ENCODE measurements at regions not wholly inside any gene's neighbourhood (a gene's known extent, or its start where the extent isn't known, plus 50 kb on each side); places are given as distances from the start of the nearest gene placed in this dataset.

- peaks cover 0 to 6% (median 2%) of the 10 kb centered on the region in 3 donors for H3K27me3 ChIP-seq (ENCODE audit: control insufficient read depth in 3 of 3, insufficient read depth in 3 of 3, low read length in 2 of 3)
- no peak overlapping the region for H3K9ac ChIP-seq (ENCODE audit: insufficient read depth in 1 of 2, low read length in 2 of 2)
- no peaks in the 10 kb centered on the region for H3K36me3 ChIP-seq (ENCODE audit: control insufficient read depth in 4 of 4, insufficient read depth in 4 of 4, low read length in 4 of 4)
- DNase-seq (peak; percentile 34 to 83 (median 68)), ATAC-seq (ENCODE audit: insufficient read depth, low FRiP score) (peak; percentile 20)
- TF ChIP-seq CTCF (IDR thresholded peaks at IDR 0.05; ENCODE audit: control extremely low read depth, extremely low read depth), result no peak
- 13 to 33% methylated on average over 10 of the region's 10 CpGs for WGBS, 2 donors
- no peak overlapping the region for H3K4me3 ChIP-seq
- H3K9me3 ChIP-seq (ENCODE audit: control insufficient read depth in 4 of 4, insufficient read depth in 3 of 4, low read length in 3 of 4), result peaks cover 0 to 8% (median 2%) of the 10 kb centered on the region in 4 donors
- peaks cover 0 to 3% (median 0%) of the 10 kb centered on the region in 5 donors for H3K4me1 ChIP-seq (ENCODE audit: control insufficient read depth in 5 of 5, insufficient read depth in 5 of 5, low read length in 5 of 5)
- no peak overlapping the region for H3K27ac ChIP-seq (ENCODE audit: low read depth in 1 of 2, low read length in 1 of 2)
These were observed 87.5 kb upstream of the SDK2 start for GRCh38 chr17:73731733-73732132.

- Histone ChIP-seq H3K27ac (ENCODE audit: low read depth in 1 of 2, low read length in 1 of 2) (no peak overlapping the region), H3K4me1 (ENCODE audit: control insufficient read depth in 5 of 5, insufficient read depth in 5 of 5, low read length in 5 of 5) (peaks cover 0 to 3% (median 0%) of the 10 kb centered on the region in 5 donors), H3K9me3 (ENCODE audit: control insufficient read depth in 4 of 4, insufficient read depth in 3 of 4, low read length in 3 of 4) (peaks cover 0 to 8% (median 2%) of the 10 kb centered on the region in 4 donors), H3K27me3 (ENCODE audit: control insufficient read depth in 3 of 3, insufficient read depth in 3 of 3, low read length in 2 of 3) (peaks cover 0 to 10% (median 9%) of the 10 kb centered on the region in 3 donors), H3K9ac (ENCODE audit: insufficient read depth in 1 of 2, low read length in 2 of 2) (no peak overlapping the region), H3K36me3 (ENCODE audit: control insufficient read depth in 4 of 4, insufficient read depth in 4 of 4, low read length in 4 of 4) (no peaks in the 10 kb centered on the region), H3K4me3 (no peak overlapping the region)
- WGBS, 2 donors, result 15 to 31% methylated on average over 1 of the region's 1 CpG
- ATAC-seq (ENCODE audit: insufficient read depth, low FRiP score), result no peak
- no peak for TF ChIP-seq CTCF (IDR thresholded peaks at IDR 0.05; ENCODE audit: control extremely low read depth, extremely low read depth)
- DNase-seq, result no peak
These were observed 89.3 kb upstream of the SDK2 start for GRCh38 chr17:73733517-73733916.

GRCh38 chr17:73735245-73735644, 91.0 kb upstream of the SDK2 start:
- no peak overlapping the region for H3K4me3 ChIP-seq
- peaks cover 0 to 5% (median 2%) of the 10 kb centered on the region in 4 donors for H3K9me3 ChIP-seq (ENCODE audit: control insufficient read depth in 4 of 4, insufficient read depth in 3 of 4, low read length in 3 of 4)
- 77 to 86% methylated on average over 6 of the region's 6 CpGs for WGBS, 2 donors
- peaks cover 0 to 9% (median 0%) of the 10 kb centered on the region in 5 donors for H3K4me1 ChIP-seq (ENCODE audit: control insufficient read depth in 5 of 5, insufficient read depth in 5 of 5, low read length in 5 of 5)
- ATAC-seq (ENCODE audit: insufficient read depth, low FRiP score) (no peak), DNase-seq (no peak)
- peaks cover 0 to 15% (median 12%) of the 10 kb centered on the region in 3 donors for H3K27me3 ChIP-seq (ENCODE audit: control insufficient read depth in 3 of 3, insufficient read depth in 3 of 3, low read length in 2 of 3)
- no peaks in the 10 kb centered on the region for H3K36me3 ChIP-seq (ENCODE audit: control insufficient read depth in 4 of 4, insufficient read depth in 4 of 4, low read length in 4 of 4)
- TF ChIP-seq CTCF (IDR thresholded peaks at IDR 0.05; ENCODE audit: control extremely low read depth, extremely low read depth), result no peak
- no peak overlapping the region for H3K27ac ChIP-seq (ENCODE audit: low read depth in 1 of 2, low read length in 1 of 2)
- H3K9ac ChIP-seq (ENCODE audit: insufficient read depth in 1 of 2, low read length in 2 of 2), result no peak overlapping the region

All from lung (tissue), 11 donors.